ENCODE measurements at regions not wholly inside any gene's neighbourhood (a gene's known extent, or its start where the extent isn't known, plus 50 kb on each side); places are given as distances from the start of the nearest gene placed in this dataset.

- Histone ChIP-seq H3K36me3 (replicated peaks in 1 of 2; ENCODE audit: control insufficient read depth in 1 of 2, insufficient read depth in 2 of 2, low read length in 2 of 2) (no peaks in the 10 kb centered on the region), H2AFZ (ENCODE audit: insufficient read depth, low read depth, low read length, poor library complexity, severe bottlenecking) (no peak overlapping the region), H3K4me3 (replicated peaks in 1 of 3; ENCODE audit: low read depth in 2 of 3, low read length in 3 of 3) (no peak overlapping the region), H3K4me2 (replicated peaks; ENCODE audit: extremely low read depth, low read length, poor library complexity, severe bottlenecking) (no peak overlapping the region), H3K79me2 (ENCODE audit: insufficient read depth, low read length) (no peaks in the 10 kb centered on the region), H3K9ac (ENCODE audit: insufficient read depth, low read length, poor library complexity, severe bottlenecking) (no peak overlapping the region), H3K27me3 (ENCODE audit: control insufficient read depth in 2 of 2, insufficient read depth in 2 of 2, low read length in 2 of 2) (no peaks in the 10 kb centered on the region), H3K27ac (ENCODE audit: low read depth in 1 of 2, low read length in 2 of 2) (no peak overlapping the region), H3K9me3 (replicated peaks in 1 of 2; ENCODE audit: control insufficient read depth in 1 of 2, insufficient read depth in 1 of 2, low read length in 2 of 2) (no peaks in the 10 kb centered on the region), H4K20me1 (ENCODE audit: insufficient read depth, low read length) (no peaks in the 10 kb centered on the region), H3K4me1 (ENCODE audit: control insufficient read depth in 1 of 2, insufficient read depth in 2 of 2, low read length in 2 of 2) (no peaks in the 10 kb centered on the region)
- no peak overlapping the region for H3K4me3 Mint-ChIP-seq
- H3K27me3 Mint-ChIP-seq (ENCODE audit: low read depth in 3 of 3), result no peaks in the 10 kb centered on the region
- no peak for DNase-seq
- H3K9me3 Mint-ChIP-seq, result peaks cover 0 to 10% (median 6%) of the 10 kb centered on the region in 7 donors
- H3K4me1 Mint-ChIP-seq, result peaks cover 2% of the 10 kb centered on the region
- no peaks in the 10 kb centered on the region for H3K36me3 Mint-ChIP-seq
- no CpG with 5 or more reads among the region's 2 CpGs for WGBS (ENCODE audit: insufficient coverage)
- intact Hi-C loops (cut with micrococcal nuclease), result no loop called here
- H3K27ac Mint-ChIP-seq, result no peak overlapping the region
- TF ChIP-seq CTCF (IDR thresholded peaks at IDR 0.05), result no peak
Observed at GRCh38 chr2:195331966-195332365, 325.1 kb upstream of the SLC39A10 start.

- Mint-ChIP-seq H3K9me3 (peaks cover 0 to 10% (median 5%) of the 10 kb centered on the region in 7 donors), H3K4me1 (peaks cover 2% of the 10 kb centered on the region), H3K4me3 (no peak overlapping the region), H3K36me3 (no peaks in the 10 kb centered on the region), H3K27ac (no peak overlapping the region), H3K27me3 (ENCODE audit: low read depth in 3 of 3) (no peaks in the 10 kb centered on the region)
- H3K4me3 ChIP-seq (replicated peaks in 1 of 3; ENCODE audit: low read depth in 2 of 3, low read length in 3 of 3), result no peak overlapping the region
- no peaks in the 10 kb centered on the region for H3K4me1 ChIP-seq (ENCODE audit: control insufficient read depth in 1 of 2, insufficient read depth in 2 of 2, low read length in 2 of 2)
- TF ChIP-seq CTCF (IDR thresholded peaks at IDR 0.05), result no peak
- H2AFZ ChIP-seq (ENCODE audit: insufficient read depth, low read depth, low read length, poor library complexity, severe bottlenecking), result no peak overlapping the region
- DNase-seq, result no peak
- no peaks in the 10 kb centered on the region for H3K36me3 ChIP-seq (replicated peaks in 1 of 2; ENCODE audit: control insufficient read depth in 1 of 2, insufficient read depth in 2 of 2, low read length in 2 of 2)
- WGBS (ENCODE audit: insufficient coverage), result no CpG with 5 or more reads among the region's 1 CpG
- no peaks in the 10 kb centered on the region for H3K79me2 ChIP-seq (ENCODE audit: insufficient read depth, low read length)
- H3K9me3 ChIP-seq (replicated peaks in 1 of 2; ENCODE audit: control insufficient read depth in 1 of 2, insufficient read depth in 1 of 2, low read length in 2 of 2), result no peaks in the 10 kb centered on the region
- H3K4me2 ChIP-seq (replicated peaks; ENCODE audit: extremely low read depth, low read length, poor library complexity, severe bottlenecking), result no peak overlapping the region
- H4K20me1 ChIP-seq (ENCODE audit: insufficient read depth, low read length), result no peaks in the 10 kb centered on the region
- intact Hi-C loops (cut with micrococcal nuclease), result no loop called here
- no peaks in the 10 kb centered on the region for H3K27me3 ChIP-seq (ENCODE audit: control insufficient read depth in 2 of 2, insufficient read depth in 2 of 2, low read length in 2 of 2)
- no peak overlapping the region for H3K9ac ChIP-seq (ENCODE audit: insufficient read depth, low read length, poor library complexity, severe bottlenecking)
- no peak overlapping the region for H3K27ac ChIP-seq (ENCODE audit: low read depth in 1 of 2, low read length in 2 of 2)
Observed at GRCh38 chr2:195331129-195331528, 325.9 kb upstream of the SLC39A10 start.

Measured in CD14-positive monocyte (primary cell).